Heart right ventricle (tissue), 16 donors: ENCODE measurements at regions not wholly inside any gene's neighbourhood (a gene's known extent, or its start where the extent isn't known, plus 50 kb on each side); places are given as distances from the start of the nearest gene placed in this dataset.

ENCODE experiments used
- ATAC-seq, 8 donors: fragments of 200-7000 bp; cut with Tn5 transposase; one replicate each; pipeline ENCODE4 v1.9.1; 2020; ENCODE audit warnings: mild to moderate bottlenecking in 8 of 8, moderate library complexity in 8 of 8, moderate number of reproducible peaks in 1 of 8
- DNase-seq, 2 donors: peaks; one replicate each; pipeline ENCODE4 v3.0.0-alpha.2; 2020
- H3K27ac ChIP-seq, 10 donors: fragments of 200-600 bp; sonication (generic) in 2 of 10; one replicate each; pipeline versions ENCODE4 v1.5.0 to v1.8.0; 2020 to 2022; ENCODE audit warnings: mild to moderate bottlenecking in 3 of 10
- H3K27me3 ChIP-seq, 7 donors: fragments of 200-600 bp; one replicate each; pipeline ENCODE4 v1.8.0; 2021 to 2022; ENCODE audit warnings: mild to moderate bottlenecking in 2 of 7
- H3K36me3 ChIP-seq, 9 donors: fragments of 200-600 bp; sonication (generic) in 1 of 9; one replicate each; pipeline versions ENCODE4 v1.5.0 to v1.8.0; 2020 to 2022; ENCODE audit warnings: mild to moderate bottlenecking in 2 of 9
- H3K4me1 ChIP-seq, 9 donors: fragments of 200-600 bp; sonication (generic) in 1 of 9; one replicate each; pipeline versions ENCODE4 v1.5.0 to v1.8.0; 2020 to 2022; ENCODE audit warnings: mild to moderate bottlenecking in 4 of 9
- H3K4me3 ChIP-seq, 10 donors: fragments of 200-600 bp; sonication (generic) in 2 of 10; one replicate each; pipeline versions ENCODE4 v1.5.0 to v1.8.0; 2020 to 2022; ENCODE audit warnings: mild to moderate bottlenecking in 7 of 10, moderate library complexity in 2 of 10
- H3K9me3 ChIP-seq, 11 donors: fragments of 200-600 bp in 10 of 11; sonication (generic) in 2 of 11; one replicate each; pipeline versions ENCODE4 v1.5.0 to v1.8.0; 2013 to 2022; ENCODE audit warnings: mild to moderate bottlenecking in 2 of 11, control low read depth in 1 of 11, moderate library complexity in 1 of 11
- CTCF ChIP-seq, 9 donors: fragments of 200-600 bp; sonication (generic) in 2 of 9; IDR thresholded peaks; one replicate each; pipeline versions ENCODE4 v1.5.0 to v1.8.0; 2021 to 2022; ENCODE audit warnings: antibody characterized with exemption in 9 of 9, mild to moderate bottlenecking in 5 of 9, moderate library complexity in 1 of 9
- WGBS, 2 donors: extraction: QIAGEN DNeasy Blood & Tissue Kit; methylation state at CpG; one replicate each; pipeline ENCODE4 v1.1.7; 2013; ENCODE audit warnings: inconsistent platforms in 1 of 2; 5-methylcytosine and 5-hydroxymethylcytosine counted together
- intact Hi-C, 10 donors: fragments of 100-400 bp; cut with DNase I; formaldehyde crosslinking; loops; one replicate each; pipeline versions ENCODE4 v1.11.1 to v1.14.2; 2022
- donor health status: Arrhythmogenic right ventricular cardiomyopathy.
- donor health status: ischemic (EF 13 %, LVEDD 7.1; RV severe dilation, severe dysfunction).
- donor health status: healthy with polysubstance abuse.
- donor health status: DM: no; HTN: yes; CAD: no.
- donor health status: DM: no; HTN: no; CAD: no.
- donor health status: ischemic (EF 25% LVEDD 6.9; RV normal size, moderate dysfunction).
- donor health status: ischemic (EF 25% LVEDD 5.7; RV mildly dilated, moderate dysfunction).
- donor health status: healthy.
- donor health status: DM: yes; HTN: yes; CAD: no.
- donor health status: Ischemic cardiomyopathy.
- donor health status: ischemic (EF 35%, LVEDD 5.7; RV mildly dilated, moderate dysfunction).
- donor health status: nonischemic (EF 11% LVEDD 7.7; RV severe dilation, severe dysfunction).
- donor health status: DM: yes; HTN: yes; CAD: no.
- donor health status: PGD.
- donor health status: ischemic (EF 29% LVEDD 5.4; RV normal size, mild dysfunction).
- donor health status: nonischemic (EF 23%, LVEDD 6.1; RV moderate dilation, normal function).

GRCh38 chr3:63126530-63126929 is 151.6 kb upstream of the SYNPR start:
- H3K27ac ChIP-seq = no peak overlapping the region
- no peaks in the 10 kb centered on the region for H3K36me3 ChIP-seq
- no peak for ATAC-seq
- no peak for DNase-seq
- peaks cover 0 to 1% (median 0%) of the 10 kb centered on the region in 9 donors for H3K4me1 ChIP-seq
- WGBS, 2 donors = 78 to 86% methylated on average over 2 of the region's 2 CpGs
- intact Hi-C loops = no loop called here
- H3K27me3 ChIP-seq = no peaks in the 10 kb centered on the region
- H3K9me3 ChIP-seq = no peaks in the 10 kb centered on the region
- TF ChIP-seq CTCF (IDR thresholded peaks at IDR 0.05) = no peak
- H3K4me3 ChIP-seq = no peak overlapping the region

DNA sequence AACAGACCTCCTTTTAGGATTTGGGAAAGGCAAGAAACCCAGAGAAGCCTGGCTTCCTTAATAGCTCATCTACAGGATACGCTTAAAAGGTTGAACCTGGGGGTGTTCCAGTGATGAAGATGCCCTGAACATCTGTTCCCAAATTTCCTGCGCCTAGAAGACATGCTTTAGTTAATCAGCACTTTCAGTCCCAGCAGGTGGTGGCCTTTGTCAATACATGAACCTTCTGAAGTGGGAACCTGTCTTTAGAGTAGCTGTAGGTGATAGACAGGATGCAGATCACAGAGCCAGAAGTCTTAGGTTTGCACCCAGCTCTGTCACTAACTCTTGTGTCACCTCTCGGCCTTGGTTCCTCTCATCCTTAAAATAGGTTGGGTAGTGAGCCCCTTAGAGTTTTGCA is 149.7 kb upstream of the SYNPR start:
- 55 to 70% methylated on average over 3 of the region's 3 CpGs for WGBS, 2 donors
- Histone ChIP-seq H3K4me1 (peaks cover 0 to 8% (median 0%) of the 10 kb centered on the region in 9 donors), H3K9me3 (no peaks in the 10 kb centered on the region), H3K27ac (no peak overlapping the region), H3K4me3 (no peak overlapping the region), H3K36me3 (no peaks in the 10 kb centered on the region), H3K27me3 (no peaks in the 10 kb centered on the region)
- no peak for ATAC-seq
- no peak for TF ChIP-seq CTCF (IDR thresholded peaks at IDR 0.05)
- intact Hi-C loops = no loop called here
- DNase-seq = no peak

- Histone ChIP-seq H3K27ac (no peak overlapping the region), H3K4me1 (peaks cover 0 to 18% (median 0%) of the 10 kb centered on the region in 9 donors), H3K36me3 (no peaks in the 10 kb centered on the region), H3K27me3 (no peaks in the 10 kb centered on the region), H3K4me3 (no peak overlapping the region), H3K9me3 (no peaks in the 10 kb centered on the region)
- WGBS, 2 donors = 41 to 46% methylated on average over 3 of the region's 3 CpGs
- intact Hi-C loops = no loop called here
- TF ChIP-seq CTCF (IDR thresholded peaks at IDR 0.05) = no peak
- ATAC-seq (no peak), DNase-seq (no peak)
These were observed 147.5 kb upstream of the SYNPR start for GRCh38 chr3:63130625-63131024.

GRCh38 chr3:63132461-63133250 is 145.5 kb upstream of the SYNPR start:
- TF ChIP-seq CTCF (IDR thresholded peaks at IDR 0.05) = no peak
- Histone ChIP-seq H3K27me3 (no peaks in the 10 kb centered on the region), H3K4me3 (no peak overlapping the region), H3K27ac (peak overlapping the region in 2 of 10 donors; percentile 1 to 36), H3K9me3 (no peaks in the 10 kb centered on the region), H3K4me1 (peaks cover 0 to 18% (median 0%) of the 10 kb centered on the region in 9 donors), H3K36me3 (no peaks in the 10 kb centered on the region)
- DNase-seq = no peak
- intact Hi-C loops = no loop called here
- ATAC-seq = no peak
- 70% methylated on average over 6 of the region's 6 CpGs for WGBS, 2 donors
